ENCODE measurements at regions not wholly inside any gene's neighbourhood (a gene's known extent, or its start where the extent isn't known, plus 50 kb on each side); places are given as distances from the start of the nearest gene placed in this dataset.
"Not testable (repeated sequence)": the region's sequence is repeated elsewhere in the genome, so short reads cannot be mapped to it uniquely, and the experiment has no call there.

- no peak for ATAC-seq
- H3K36me3 Mint-ChIP-seq = no peaks in the 10 kb centered on the region
- H3K9me3 Mint-ChIP-seq = peaks cover 0 to 30% (median 9%) of the 10 kb centered on the region in 11 donors
- Histone ChIP-seq H3K27ac (ENCODE audit: low read depth, low read length) (no peak overlapping the region), H3K27me3 (ENCODE audit: control insufficient read depth in 2 of 2, insufficient read depth in 2 of 2, low read length in 2 of 2) (no peaks in the 10 kb centered on the region), H3K36me3 (ENCODE audit: control insufficient read depth in 2 of 3, insufficient read depth in 3 of 3, low read length in 3 of 3) (no peaks in the 10 kb centered on the region), H3K4me3 (ENCODE audit: low read length) (no peak overlapping the region), H3K9me3 (ENCODE audit: control insufficient read depth in 2 of 3, low read length in 3 of 3) (no peaks in the 10 kb centered on the region), H3K4me1 (ENCODE audit: control insufficient read depth in 2 of 2, insufficient read depth in 2 of 2, low read length in 2 of 2) (no peaks in the 10 kb centered on the region)
- H3K27ac Mint-ChIP-seq = no peak overlapping the region
- ChIA-PET POLR2A (no interaction called here), CTCF (no interaction called here)
- intact Hi-C loops (cut with micrococcal nuclease) = no loop called here
- no peaks in the 10 kb centered on the region for H3K4me1 Mint-ChIP-seq
- peaks cover 0 to 8% (median 0%) of the 10 kb centered on the region in 5 donors for H3K27me3 Mint-ChIP-seq
- DNase-seq = no peak
- H3K4me3 Mint-ChIP-seq = no peak overlapping the region
Measured at GRCh38 chr4:189740873-189741272, 199.8 kb upstream of the FRG1 start.

GRCh38 chr4:189753092-189753491 is 187.6 kb upstream of the FRG1 start:
- H3K4me1 ChIP-seq (ENCODE audit: control insufficient read depth in 2 of 2, insufficient read depth in 2 of 2, low read length in 2 of 2); H3K4me3 Mint-ChIP-seq; POLR2A ChIA-PET; H3K27me3 Mint-ChIP-seq; H3K4me3 ChIP-seq (ENCODE audit: low read length); CTCF ChIA-PET; H3K27ac Mint-ChIP-seq; H3K9me3 ChIP-seq (ENCODE audit: control insufficient read depth in 2 of 3, low read length in 3 of 3); H3K27me3 ChIP-seq (ENCODE audit: control insufficient read depth in 2 of 2, insufficient read depth in 2 of 2, low read length in 2 of 2); DNase-seq; intact Hi-C loops (cut with micrococcal nuclease); H3K36me3 Mint-ChIP-seq; H3K36me3 ChIP-seq (ENCODE audit: control insufficient read depth in 2 of 3, insufficient read depth in 3 of 3, low read length in 3 of 3); H3K4me1 Mint-ChIP-seq; H3K27ac ChIP-seq (ENCODE audit: low read depth, low read length); ATAC-seq: not testable (repeated sequence)
- peaks cover under 1 to 34% (median 9%) of the 10 kb centered on the region in 11 donors for H3K9me3 Mint-ChIP-seq

- H3K27ac Mint-ChIP-seq = no peak overlapping the region
- Histone ChIP-seq H3K9me3 (ENCODE audit: control insufficient read depth in 2 of 3, low read length in 3 of 3) (no peaks in the 10 kb centered on the region), H3K27ac (ENCODE audit: low read depth, low read length) (no peak overlapping the region), H3K4me1 (ENCODE audit: control insufficient read depth in 2 of 2, insufficient read depth in 2 of 2, low read length in 2 of 2) (no peaks in the 10 kb centered on the region), H3K4me3 (ENCODE audit: low read length) (no peak overlapping the region), H3K36me3 (ENCODE audit: control insufficient read depth in 2 of 3, insufficient read depth in 3 of 3, low read length in 3 of 3) (no peaks in the 10 kb centered on the region), H3K27me3 (ENCODE audit: control insufficient read depth in 2 of 2, insufficient read depth in 2 of 2, low read length in 2 of 2) (no peaks in the 10 kb centered on the region)
- CTCF ChIA-PET = no interaction called here
- intact Hi-C loops (cut with micrococcal nuclease) = no loop called here
- H3K4me3 Mint-ChIP-seq = no peak overlapping the region
- peaks cover 0 to 26% (median 3%) of the 10 kb centered on the region in 11 donors for H3K9me3 Mint-ChIP-seq
- no peaks in the 10 kb centered on the region for H3K27me3 Mint-ChIP-seq
- no peaks in the 10 kb centered on the region for H3K36me3 Mint-ChIP-seq
- ATAC-seq (no peak), DNase-seq (no peak)
- no peaks in the 10 kb centered on the region for H3K4me1 Mint-ChIP-seq
- POLR2A ChIA-PET = no interaction called here
Measured at GRCh38 chr4:189763583-189763982, 177.1 kb upstream of the FRG1 start.

GRCh38 chr4:189765301-189765700 is 175.4 kb upstream of the FRG1 start:
- H3K9me3 ChIP-seq (ENCODE audit: control insufficient read depth in 2 of 3, low read length in 3 of 3) = no peaks in the 10 kb centered on the region
- H3K4me1 ChIP-seq (ENCODE audit: control insufficient read depth in 2 of 2, insufficient read depth in 2 of 2, low read length in 2 of 2) = no peaks in the 10 kb centered on the region
- no peak overlapping the region for H3K4me3 ChIP-seq (ENCODE audit: low read length)
- CTCF ChIA-PET = no interaction called here
- intact Hi-C loops (cut with micrococcal nuclease) = no loop called here
- Mint-ChIP-seq H3K27ac (no peak overlapping the region), H3K36me3 (no peaks in the 10 kb centered on the region), H3K27me3 (peaks cover 0 to 5% (median 0%) of the 10 kb centered on the region in 5 donors), H3K4me3 (no peak overlapping the region), H3K4me1 (no peaks in the 10 kb centered on the region), H3K9me3 (peaks cover 0 to 17% (median 3%) of the 10 kb centered on the region in 11 donors)
- DNase-seq (no peak), ATAC-seq (no peak)
- H3K27ac ChIP-seq (ENCODE audit: low read depth, low read length) = no peak overlapping the region
- H3K27me3 ChIP-seq (ENCODE audit: control insufficient read depth in 2 of 2, insufficient read depth in 2 of 2, low read length in 2 of 2) = no peaks in the 10 kb centered on the region
- POLR2A ChIA-PET = no interaction called here
- H3K36me3 ChIP-seq (ENCODE audit: control insufficient read depth in 2 of 3, insufficient read depth in 3 of 3, low read length in 3 of 3) = no peaks in the 10 kb centered on the region

- no peaks in the 10 kb centered on the region for H3K36me3 Mint-ChIP-seq
- H3K27ac Mint-ChIP-seq = no peak overlapping the region
- intact Hi-C loops (cut with micrococcal nuclease) = no loop called here
Measured at GRCh38 chr4:189765736-189766135, 174.9 kb upstream of the FRG1 start.

DNA sequence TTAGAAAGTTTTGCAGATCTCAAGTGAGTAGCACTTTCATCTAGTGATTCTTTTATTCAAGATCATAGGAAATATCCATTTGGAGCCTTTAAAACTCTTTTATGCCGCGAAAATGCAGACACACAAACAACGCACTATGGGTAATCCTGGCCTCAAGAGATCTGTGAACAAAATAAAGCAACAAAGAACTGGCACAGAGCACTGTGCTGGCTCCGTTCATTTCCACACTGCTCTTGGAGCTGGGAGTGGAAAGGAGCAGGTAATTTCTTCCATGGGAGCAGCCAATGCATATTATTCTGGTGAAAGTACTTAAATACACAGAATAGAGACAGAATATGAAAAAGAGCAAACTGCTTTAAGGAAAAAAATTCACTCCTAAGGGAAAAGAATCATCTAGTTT is 172.7 kb upstream of the FRG1 start:
- POLR2A ChIA-PET = no interaction called here

More at GRCh38 chr4:189765736-189766135, 174.9 kb upstream of the FRG1 start:
- Histone ChIP-seq H3K36me3 (ENCODE audit: control insufficient read depth in 2 of 3, insufficient read depth in 3 of 3, low read length in 3 of 3) (no peaks in the 10 kb centered on the region), H3K9me3 (ENCODE audit: control insufficient read depth in 2 of 3, low read length in 3 of 3) (no peaks in the 10 kb centered on the region), H3K4me3 (ENCODE audit: low read length) (no peak overlapping the region), H3K27me3 (ENCODE audit: control insufficient read depth in 2 of 2, insufficient read depth in 2 of 2, low read length in 2 of 2) (no peaks in the 10 kb centered on the region), H3K27ac (ENCODE audit: low read depth, low read length) (no peak overlapping the region), H3K4me1 (ENCODE audit: control insufficient read depth in 2 of 2, insufficient read depth in 2 of 2, low read length in 2 of 2) (no peaks in the 10 kb centered on the region)
- Mint-ChIP-seq H3K9me3 (peaks cover 0 to 12% (median 3%) of the 10 kb centered on the region in 11 donors), H3K27me3 (peaks cover 0 to 5% (median 0%) of the 10 kb centered on the region in 5 donors), H3K4me3 (no peak overlapping the region), H3K4me1 (no peaks in the 10 kb centered on the region)
- ATAC-seq (no peak), DNase-seq (no peak)
- CTCF ChIA-PET = no interaction called here
- POLR2A ChIA-PET = no interaction called here

GRCh38 chr4:189769131-189769530 is 171.5 kb upstream of the FRG1 start:
- Histone ChIP-seq H3K27ac (ENCODE audit: low read depth, low read length) (no peak overlapping the region), H3K27me3 (ENCODE audit: control insufficient read depth in 2 of 2, insufficient read depth in 2 of 2, low read length in 2 of 2) (no peaks in the 10 kb centered on the region), H3K4me1 (ENCODE audit: control insufficient read depth in 2 of 2, insufficient read depth in 2 of 2, low read length in 2 of 2) (no peaks in the 10 kb centered on the region), H3K9me3 (ENCODE audit: control insufficient read depth in 2 of 3, low read length in 3 of 3) (no peaks in the 10 kb centered on the region), H3K4me3 (ENCODE audit: low read length) (no peak overlapping the region), H3K36me3 (ENCODE audit: control insufficient read depth in 2 of 3, insufficient read depth in 3 of 3, low read length in 3 of 3) (no peaks in the 10 kb centered on the region)
- H3K4me1 Mint-ChIP-seq = no peaks in the 10 kb centered on the region
- no peak overlapping the region for H3K4me3 Mint-ChIP-seq
- intact Hi-C loops (cut with micrococcal nuclease) = no loop called here
- ATAC-seq = no peak
- H3K27me3 Mint-ChIP-seq = peaks cover 0 to 5% (median 0%) of the 10 kb centered on the region in 5 donors
- H3K27ac Mint-ChIP-seq = no peak overlapping the region
- ChIA-PET CTCF (no interaction called here), POLR2A (no interaction called here)
- no peaks in the 10 kb centered on the region for H3K36me3 Mint-ChIP-seq
- DNase-seq = no peak
- peaks cover 0 to 13% (median 2%) of the 10 kb centered on the region in 11 donors for H3K9me3 Mint-ChIP-seq

More for the DNA sequence above, 172.7 kb upstream of the FRG1 start:
- H3K9me3 ChIP-seq (ENCODE audit: control insufficient read depth in 2 of 3, low read length in 3 of 3) = no peaks in the 10 kb centered on the region
- no peaks in the 10 kb centered on the region for H3K4me1 ChIP-seq (ENCODE audit: control insufficient read depth in 2 of 2, insufficient read depth in 2 of 2, low read length in 2 of 2)
- no peak overlapping the region for H3K27ac ChIP-seq (ENCODE audit: low read depth, low read length)
- H3K9me3 Mint-ChIP-seq = peaks cover 0 to 13% (median 1%) of the 10 kb centered on the region in 11 donors
- ATAC-seq (no peak), DNase-seq (no peak)
- CTCF ChIA-PET = no interaction called here
- H3K27me3 Mint-ChIP-seq = peaks cover 0 to 5% (median 0%) of the 10 kb centered on the region in 5 donors
- intact Hi-C loops (cut with micrococcal nuclease) = no loop called here
- H3K4me3 ChIP-seq (ENCODE audit: low read length) = no peak overlapping the region
- H3K36me3 Mint-ChIP-seq = no peaks in the 10 kb centered on the region
- no peaks in the 10 kb centered on the region for H3K4me1 Mint-ChIP-seq
- H3K4me3 Mint-ChIP-seq = no peak overlapping the region
- no peaks in the 10 kb centered on the region for H3K36me3 ChIP-seq (ENCODE audit: control insufficient read depth in 2 of 3, insufficient read depth in 3 of 3, low read length in 3 of 3)
- no peak overlapping the region for H3K27ac Mint-ChIP-seq
- no peaks in the 10 kb centered on the region for H3K27me3 ChIP-seq (ENCODE audit: control insufficient read depth in 2 of 2, insufficient read depth in 2 of 2, low read length in 2 of 2)
